Prostate gland (tissue), 2 donors: ENCODE measurements at regions not wholly inside any gene's neighbourhood (a gene's known extent, or its start where the extent isn't known, plus 50 kb on each side); places are given as distances from the start of the nearest gene placed in this dataset.

Source experiments
- POLR2A ChIP-seq: fragments of 450-650 bp; IDR thresholded peaks from one replicate; pipeline ENCODE4 v1.6.1; 2016; ENCODE audit warnings: antibody characterized with exemption, mild to moderate bottlenecking
- POLR2AphosphoS5 ChIP-seq: sonication (generic); formaldehyde crosslinking; IDR thresholded peaks from one replicate; pipeline ENCODE4 v1.6.1; 2017; ENCODE audit warnings: antibody characterized with exemption
- TF ChIP-seq, protein P1 (sequence below), 4 experiments: fragments of 200-600 bp in 2 of 4; fragments of 450-650 bp in 2 of 4; sonication (generic) in 2 of 4; IDR thresholded peaks; 1 replicate in 3 of 4; 2 replicates in 1 of 4; pipeline ENCODE4 v1.5.1; 2016 to 2019; ENCODE audit warnings: antibody characterized with exemption in 4 of 4, mild to moderate bottlenecking in 2 of 4, moderate library complexity in 2 of 4

- TF ChIP-seq POLR2A (no peak), POLR2AphosphoS5 (no peak)
- TF ChIP-seq, protein P1, sequence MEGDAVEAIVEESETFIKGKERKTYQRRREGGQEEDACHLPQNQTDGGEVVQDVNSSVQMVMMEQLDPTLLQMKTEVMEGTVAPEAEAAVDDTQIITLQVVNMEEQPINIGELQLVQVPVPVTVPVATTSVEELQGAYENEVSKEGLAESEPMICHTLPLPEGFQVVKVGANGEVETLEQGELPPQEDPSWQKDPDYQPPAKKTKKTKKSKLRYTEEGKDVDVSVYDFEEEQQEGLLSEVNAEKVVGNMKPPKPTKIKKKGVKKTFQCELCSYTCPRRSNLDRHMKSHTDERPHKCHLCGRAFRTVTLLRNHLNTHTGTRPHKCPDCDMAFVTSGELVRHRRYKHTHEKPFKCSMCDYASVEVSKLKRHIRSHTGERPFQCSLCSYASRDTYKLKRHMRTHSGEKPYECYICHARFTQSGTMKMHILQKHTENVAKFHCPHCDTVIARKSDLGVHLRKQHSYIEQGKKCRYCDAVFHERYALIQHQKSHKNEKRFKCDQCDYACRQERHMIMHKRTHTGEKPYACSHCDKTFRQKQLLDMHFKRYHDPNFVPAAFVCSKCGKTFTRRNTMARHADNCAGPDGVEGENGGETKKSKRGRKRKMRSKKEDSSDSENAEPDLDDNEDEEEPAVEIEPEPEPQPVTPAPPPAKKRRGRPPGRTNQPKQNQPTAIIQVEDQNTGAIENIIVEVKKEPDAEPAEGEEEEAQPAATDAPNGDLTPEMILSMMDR (IDR thresholded peaks at IDR 0.05), result no peak
Measured at GRCh38 chr2:8511868-8512612, 169.8 kb upstream of the ID2 start.
